ENCODE measurements at regions not wholly inside any gene's neighbourhood (a gene's known extent, or its start where the extent isn't known, plus 50 kb on each side); places are given as distances from the start of the nearest gene placed in this dataset.

GRCh38 chr5:5572976-5573797 is 150.7 kb downstream of the ICE1 start:
- intact Hi-C loops (cut with DNase I), result no loop called here
- H3K4me3 ChIP-seq, result no peak overlapping the region
- TF ChIP-seq CTCF (IDR thresholded peaks at IDR 0.05), result no peak
- no peaks in the 10 kb centered on the region for H3K36me3 ChIP-seq
- no peak overlapping the region for H3K27ac ChIP-seq
- no peaks in the 10 kb centered on the region for H3K27me3 ChIP-seq
- no peaks in the 10 kb centered on the region for H3K9me3 ChIP-seq
- no peak for DNase-seq
- no peaks in the 10 kb centered on the region for H3K4me1 ChIP-seq
- ATAC-seq, result peak; percentile 7

GRCh38 chr5:5572010-5572865 is 149.8 kb downstream of the ICE1 start:
- no peaks in the 10 kb centered on the region for H3K36me3 ChIP-seq
- intact Hi-C loops (cut with DNase I), result no loop called here
- no peaks in the 10 kb centered on the region for H3K27me3 ChIP-seq
- no peaks in the 10 kb centered on the region for H3K9me3 ChIP-seq
- H3K4me3 ChIP-seq, result no peak overlapping the region
- H3K27ac ChIP-seq, result no peak overlapping the region
- DNase-seq, result no peak
- no peak for TF ChIP-seq CTCF (IDR thresholded peaks at IDR 0.05)
- ATAC-seq, result no peak
- no peaks in the 10 kb centered on the region for H3K4me1 ChIP-seq

GRCh38 chr5:5570646-5571045 is 148.2 kb downstream of the ICE1 start:
- Histone ChIP-seq H3K9me3 (no peaks in the 10 kb centered on the region), H3K27ac (no peak overlapping the region), H3K4me1 (no peaks in the 10 kb centered on the region), H3K4me3 (no peak overlapping the region), H3K27me3 (no peaks in the 10 kb centered on the region), H3K36me3 (no peaks in the 10 kb centered on the region)
- no peak for ATAC-seq
- TF ChIP-seq CTCF (IDR thresholded peaks at IDR 0.05), result no peak
- intact Hi-C loops (cut with DNase I), result no loop called here
- DNase-seq, result no peak

GRCh38 chr5:5564898-5565297 is 142.4 kb downstream of the ICE1 start:
- DNase-seq, result no peak
- Histone ChIP-seq H3K9me3 (no peaks in the 10 kb centered on the region), H3K4me3 (no peak overlapping the region), H3K36me3 (no peaks in the 10 kb centered on the region), H3K27me3 (no peaks in the 10 kb centered on the region), H3K27ac (no peak overlapping the region), H3K4me1 (no peaks in the 10 kb centered on the region)
- no peak for ATAC-seq
- no peak for TF ChIP-seq CTCF (IDR thresholded peaks at IDR 0.05)
- intact Hi-C loops (cut with DNase I), result no loop called here

- TF ChIP-seq CTCF (IDR thresholded peaks at IDR 0.05), result no peak
- Histone ChIP-seq H3K4me3 (no peak overlapping the region), H3K27me3 (no peaks in the 10 kb centered on the region), H3K27ac (no peak overlapping the region), H3K9me3 (no peaks in the 10 kb centered on the region), H3K36me3 (no peaks in the 10 kb centered on the region), H3K4me1 (no peaks in the 10 kb centered on the region)
- ATAC-seq, result peak; percentile 17
- intact Hi-C loops (cut with DNase I), result no loop called here
- no peak for DNase-seq
Measured at GRCh38 chr5:5560016-5560415, 137.5 kb downstream of the ICE1 start.
